ENCODE measurements at regions not wholly inside any gene's neighbourhood (a gene's known extent, or its start where the extent isn't known, plus 50 kb on each side); places are given as distances from the start of the nearest gene placed in this dataset.

GRCh38 chr7:67553378-67553777 is 556.7 kb downstream of the TYW1 start:
- DNase-seq (ENCODE audit: low read depth) = no peak

- no peak for DNase-seq (ENCODE audit: low read depth)
Measured at GRCh38 chr7:67554986-67555385, 558.4 kb downstream of the TYW1 start.

GRCh38 chr7:67564959-67565358 is 568.3 kb downstream of the TYW1 start:
- DNase-seq (ENCODE audit: low read depth) = no peak

- DNase-seq (ENCODE audit: low read depth) = no peak
Measured at GRCh38 chr7:67566101-67566500, 569.5 kb downstream of the TYW1 start.

- no peak for DNase-seq (ENCODE audit: low read depth)
Measured at GRCh38 chr7:67571026-67571545, 574.5 kb downstream of the TYW1 start.

GRCh38 chr7:67573639-67574038 is 577.0 kb downstream of the TYW1 start:
- no peak for DNase-seq (ENCODE audit: low read depth)

- DNase-seq (ENCODE audit: low read depth) = no peak
Measured at GRCh38 chr7:67588631-67589030, 592.0 kb downstream of the TYW1 start.

- DNase-seq (ENCODE audit: low read depth) = no peak
Measured at GRCh38 chr7:67589183-67589582, 592.5 kb downstream of the TYW1 start.

DNA sequence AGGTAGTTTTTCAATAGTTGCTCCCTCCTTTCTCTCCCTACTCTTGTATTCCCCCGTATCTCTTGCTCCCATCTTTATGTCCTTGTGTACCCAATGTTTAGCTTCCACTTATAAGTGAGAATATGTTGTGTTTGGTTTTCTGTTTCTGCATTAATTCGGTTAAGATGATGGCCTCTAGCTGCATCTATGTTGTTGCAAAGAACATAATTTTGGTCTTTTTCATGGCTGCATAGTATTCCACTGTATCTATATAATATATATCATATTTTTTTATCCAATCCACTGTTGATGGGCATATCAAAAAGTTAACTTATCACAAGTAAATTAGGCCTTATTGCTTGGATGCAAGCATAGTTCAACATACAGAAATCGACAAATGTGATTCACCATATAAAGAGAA is 594.0 kb downstream of the TYW1 start:
- no peak for DNase-seq (ENCODE audit: low read depth)

GRCh38 chr7:67593794-67594193 is 597.2 kb downstream of the TYW1 start:
- no peak for DNase-seq (ENCODE audit: low read depth)

- no peak for DNase-seq (ENCODE audit: low read depth)
Measured at GRCh38 chr7:67595431-67596180, 599.0 kb downstream of the TYW1 start.

DNA sequence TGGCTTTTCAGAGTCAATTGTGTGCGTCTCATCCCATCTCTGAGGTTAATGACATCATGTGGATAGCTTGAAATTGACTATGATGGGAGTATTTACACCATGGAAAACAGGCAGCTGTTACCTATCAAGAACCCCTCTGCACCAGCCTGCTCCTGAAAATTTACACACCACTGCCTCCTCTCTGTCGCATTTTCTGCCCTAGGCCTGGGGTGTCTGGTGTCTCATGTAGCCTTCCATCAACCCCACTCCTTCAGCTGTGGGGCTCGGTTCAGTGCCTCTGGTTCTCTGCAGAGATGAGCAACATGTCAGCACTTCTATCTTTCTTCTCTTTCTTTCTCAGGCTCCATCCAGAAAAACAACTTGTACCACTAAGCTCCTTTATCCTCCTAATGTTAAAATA is 600.5 kb downstream of the TYW1 start:
- no peak for DNase-seq (ENCODE audit: low read depth)

DNA sequence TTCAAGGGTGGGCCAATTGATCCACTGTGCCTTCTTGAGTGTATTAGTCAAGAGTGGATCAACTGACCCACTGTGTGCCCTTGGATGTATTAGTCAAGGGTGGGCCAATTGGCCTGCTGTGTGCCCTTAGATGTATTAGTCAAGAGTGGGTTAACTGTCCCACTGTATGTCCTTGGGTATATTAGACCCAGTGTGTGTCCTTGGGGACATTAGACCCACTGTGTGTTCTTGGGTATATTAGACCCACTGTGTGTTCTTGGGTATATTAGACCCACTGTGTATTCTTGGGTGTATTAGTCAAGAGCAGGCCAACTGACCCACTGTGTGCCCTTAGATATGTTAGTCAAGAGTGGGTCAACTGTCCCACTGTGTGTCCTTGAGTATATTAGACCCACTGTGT is 601.8 kb downstream of the TYW1 start:
- DNase-seq (ENCODE audit: low read depth) = no peak

GRCh38 chr7:67599331-67600062 is 602.9 kb downstream of the TYW1 start:
- no peak for DNase-seq (ENCODE audit: low read depth)

DNA sequence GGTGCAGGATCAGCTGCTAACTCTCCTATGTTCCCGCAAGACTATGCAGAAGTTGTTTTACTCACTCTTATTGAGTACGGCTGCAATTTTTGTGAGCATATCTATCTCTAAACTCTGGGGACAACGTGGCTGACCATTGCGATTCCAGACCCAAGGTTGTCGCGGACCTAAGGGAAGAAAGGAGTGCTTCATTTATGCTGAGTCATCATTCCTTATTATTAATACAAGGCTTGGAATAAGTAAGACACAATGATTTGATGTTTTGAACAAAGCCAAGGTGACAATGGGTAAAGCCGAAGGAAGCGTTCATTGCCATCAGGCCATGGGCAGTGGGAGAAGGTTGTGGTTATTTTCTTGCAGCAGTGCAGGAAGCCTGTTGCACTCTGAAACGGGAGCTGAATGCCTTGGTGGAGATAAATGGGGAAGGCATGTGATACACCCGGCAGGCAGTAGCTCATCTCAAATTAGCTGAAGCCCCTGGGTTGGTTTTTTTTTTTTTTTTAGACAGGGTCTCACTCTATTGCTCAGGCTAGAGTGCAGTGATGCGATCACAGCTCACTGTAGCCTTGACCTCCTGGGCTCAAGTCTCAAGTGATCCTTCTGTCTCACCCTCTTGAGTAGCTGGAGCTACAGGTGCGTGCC is 605.7 kb downstream of the TYW1 start:
- DNase-seq (ENCODE audit: low read depth) = no peak

- no peak for DNase-seq (ENCODE audit: low read depth)
Measured at GRCh38 chr7:67604461-67605386, 608.1 kb downstream of the TYW1 start.

GRCh38 chr7:67608806-67609205 is 612.2 kb downstream of the TYW1 start:
- DNase-seq (ENCODE audit: low read depth) = no peak

DNA sequence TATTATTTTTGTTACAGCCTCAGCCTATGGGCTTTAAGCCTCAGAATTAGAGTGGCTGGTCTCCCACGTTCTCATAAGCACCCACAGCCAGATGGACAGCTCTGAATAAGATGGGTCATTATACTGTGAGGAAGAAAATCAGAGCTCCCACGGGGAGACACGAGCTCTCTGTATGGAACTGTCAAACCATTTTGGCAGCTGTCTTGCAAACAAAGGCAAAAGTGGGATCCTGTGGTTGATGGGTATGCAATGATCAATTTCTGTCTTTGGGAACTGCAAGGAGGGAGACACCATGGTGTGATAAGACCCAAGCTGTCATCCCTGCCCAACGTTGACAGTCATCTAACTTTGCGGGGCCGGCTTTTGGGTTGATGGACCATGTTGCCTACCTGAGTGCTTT is 614.3 kb downstream of the TYW1 start:
- DNase-seq (ENCODE audit: low read depth) = no peak

DNA sequence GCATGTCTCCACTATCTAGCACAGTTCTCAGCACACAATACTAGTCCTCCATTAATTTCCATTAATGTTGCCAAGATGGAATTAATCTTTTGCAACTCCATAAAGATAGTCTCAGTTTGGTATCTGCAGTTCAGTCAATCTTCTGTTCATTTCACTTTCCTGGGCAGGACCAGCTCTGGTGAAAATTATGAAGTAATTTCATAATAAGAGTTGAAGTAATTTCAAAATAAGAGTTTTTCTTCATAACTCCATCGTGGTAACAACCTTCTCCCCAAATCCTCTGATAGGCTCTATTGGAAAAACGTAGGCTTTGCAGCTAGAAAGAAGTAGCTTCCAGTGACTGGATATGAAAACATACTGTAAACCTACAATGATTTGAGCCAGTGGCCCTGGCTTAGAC is 618.2 kb downstream of the TYW1 start:
- DNase-seq (ENCODE audit: low read depth) = no peak

DNA sequence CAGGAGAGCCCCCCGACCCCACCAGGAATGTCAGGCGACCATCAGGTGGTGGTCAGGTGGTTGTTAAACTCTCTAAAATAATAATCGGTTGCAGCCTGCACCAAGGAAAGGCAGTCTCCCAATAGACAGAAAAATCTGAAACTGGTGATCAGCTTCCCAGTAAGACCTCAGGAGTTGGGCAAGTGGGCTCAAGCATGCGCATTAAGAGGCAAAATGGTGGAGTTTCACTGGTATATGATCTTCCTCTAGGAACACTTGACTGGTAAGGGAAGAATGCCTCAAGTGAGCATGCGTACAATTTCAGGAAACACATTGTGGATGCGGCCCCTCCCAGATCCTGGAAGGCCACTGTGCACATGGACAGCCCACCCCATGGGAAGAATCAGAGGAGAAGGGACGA is 619.9 kb downstream of the TYW1 start:
- no peak for DNase-seq (ENCODE audit: low read depth)

DNA sequence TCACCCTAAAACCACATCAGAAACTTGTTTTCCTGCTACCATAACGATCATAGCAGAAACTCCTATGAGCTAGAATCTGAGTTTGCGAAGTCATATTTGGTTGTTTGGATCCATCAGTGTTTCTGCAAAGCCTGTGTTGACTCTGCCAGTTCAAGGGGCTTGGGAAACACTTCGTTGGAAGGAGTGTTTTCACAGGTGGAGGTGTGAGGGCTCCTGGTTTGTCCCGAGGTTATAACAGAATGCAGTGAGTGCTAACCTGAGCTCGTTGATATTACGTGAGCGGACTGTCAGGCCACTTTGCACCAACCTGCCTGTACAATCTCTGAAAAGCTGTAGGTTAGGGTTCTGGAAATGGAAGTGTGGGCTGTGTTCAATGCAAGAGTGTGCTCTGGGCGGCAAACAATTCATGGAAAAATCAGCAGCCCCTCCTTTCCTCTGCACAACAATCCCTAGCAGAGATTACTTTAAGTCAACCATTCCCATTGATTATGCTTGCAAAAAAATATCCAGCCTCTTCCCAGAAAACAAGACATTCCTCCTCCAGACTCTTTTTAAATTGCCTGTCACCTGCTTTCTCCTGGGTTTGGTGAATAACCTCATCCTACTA is 622.0 kb downstream of the TYW1 start:
- DNase-seq (ENCODE audit: low read depth) = no peak
